HG02588 (cell line): ENCODE measurements at regions not wholly inside any gene's neighbourhood (a gene's known extent, or its start where the extent isn't known, plus 50 kb on each side); places are given as distances from the start of the nearest gene placed in this dataset.

Experiments
- ATAC-seq: cut with Tn5 transposase; IDR thresholded peaks from one replicate; pipeline ENCODE4 v1.9.1; 2021; ENCODE audit warnings: mild to moderate bottlenecking, moderate library complexity; ENCODE audit not compliant: unreplicated experiment

DNA sequence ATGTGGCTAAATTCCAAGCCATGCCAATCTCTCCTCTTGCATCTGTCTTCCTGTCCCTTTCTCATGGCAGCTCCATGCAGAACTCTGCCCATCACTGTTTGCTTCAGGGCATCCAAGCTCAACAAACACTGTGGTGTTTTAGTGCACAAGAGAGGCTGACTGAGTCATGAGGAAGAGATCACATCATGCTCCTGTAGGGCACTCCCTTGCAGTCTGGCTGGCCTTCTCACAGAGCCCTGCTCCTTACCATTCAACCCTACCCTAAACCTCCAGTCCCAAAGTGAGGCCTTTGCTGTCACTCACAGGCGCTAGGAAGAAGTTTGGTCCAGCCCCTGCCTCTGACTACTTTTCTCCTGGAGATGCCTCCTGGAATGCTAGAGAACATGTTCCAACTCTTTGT lies 194.0 kb downstream of the LRATD1 start:
- no peak for ATAC-seq

DNA sequence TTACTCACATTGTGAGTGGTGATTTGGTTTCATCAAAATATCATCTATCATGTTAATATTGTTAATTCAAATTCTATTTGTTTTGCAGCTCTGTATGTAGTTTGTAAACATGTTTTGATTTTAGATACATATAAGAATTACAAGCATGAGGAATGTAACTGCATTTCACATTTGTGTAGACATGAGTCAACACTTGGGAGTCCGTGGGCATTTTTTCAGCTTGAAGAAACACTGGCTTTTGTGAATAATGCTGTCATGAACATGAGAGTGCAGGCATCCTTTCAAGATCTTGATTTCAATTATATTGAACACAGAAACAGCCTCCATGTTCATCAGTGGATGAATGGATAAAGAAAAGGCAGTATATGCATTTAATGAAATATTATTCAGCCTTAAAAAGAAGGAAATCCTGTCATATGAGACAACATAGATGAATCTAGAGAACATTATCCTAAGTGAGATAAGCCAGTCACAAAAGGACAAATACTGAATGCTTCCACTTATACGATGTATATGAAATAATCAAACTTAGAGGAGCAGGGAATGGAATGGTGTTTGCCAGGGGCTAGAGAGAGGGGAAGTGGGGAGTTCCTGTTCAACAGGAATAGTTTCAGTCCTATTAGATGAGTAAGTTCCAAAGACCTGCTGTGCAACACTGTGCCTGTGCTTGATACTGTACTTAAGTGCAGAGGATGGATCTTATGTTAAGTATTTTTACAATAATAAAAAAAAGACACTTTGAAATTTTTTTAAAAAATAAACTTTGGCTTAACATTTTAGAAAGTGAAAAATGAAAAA lies 194.9 kb downstream of the LRATD1 start:
- ATAC-seq: no peak

DNA sequence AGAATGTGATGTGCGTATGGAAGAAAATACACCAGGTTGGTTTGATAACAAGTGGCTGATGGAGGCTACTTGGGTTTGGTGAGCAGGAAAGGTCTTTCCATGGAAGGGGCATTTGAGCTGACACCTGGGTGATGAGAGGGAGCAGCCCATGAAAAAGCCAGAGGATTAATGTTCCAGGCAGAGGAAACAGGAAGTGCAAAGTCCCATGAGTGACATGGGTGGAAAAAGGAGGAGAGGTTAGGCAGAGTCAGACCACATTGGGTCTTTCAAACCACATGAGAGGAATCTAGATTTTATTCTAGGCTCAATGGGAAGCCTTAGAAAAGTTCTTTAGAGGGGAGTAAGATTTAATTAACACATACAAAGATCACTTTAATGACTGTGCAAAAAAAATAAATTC lies 195.7 kb downstream of the LRATD1 start:
- ATAC-seq: no peak

DNA sequence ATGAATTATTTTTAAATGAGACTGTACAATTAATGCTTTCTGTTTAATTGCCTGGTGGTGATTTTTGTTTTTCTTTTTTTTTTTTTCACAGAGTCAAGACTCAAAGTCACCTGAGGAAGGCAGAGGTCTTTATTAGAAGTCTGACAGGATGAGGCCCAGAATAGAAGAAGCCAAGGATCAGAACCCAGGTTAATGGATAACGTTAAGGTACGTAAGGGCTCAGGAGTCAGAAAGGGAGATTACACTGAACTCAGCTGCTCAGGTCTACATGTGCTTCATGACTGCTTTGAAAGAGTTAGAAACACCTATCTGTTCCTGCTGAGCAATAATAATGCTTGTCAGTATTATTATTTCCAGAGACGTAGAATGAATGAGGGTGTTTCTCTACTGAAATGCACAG lies 196.5 kb downstream of the LRATD1 start:
- ATAC-seq: no peak

DNA sequence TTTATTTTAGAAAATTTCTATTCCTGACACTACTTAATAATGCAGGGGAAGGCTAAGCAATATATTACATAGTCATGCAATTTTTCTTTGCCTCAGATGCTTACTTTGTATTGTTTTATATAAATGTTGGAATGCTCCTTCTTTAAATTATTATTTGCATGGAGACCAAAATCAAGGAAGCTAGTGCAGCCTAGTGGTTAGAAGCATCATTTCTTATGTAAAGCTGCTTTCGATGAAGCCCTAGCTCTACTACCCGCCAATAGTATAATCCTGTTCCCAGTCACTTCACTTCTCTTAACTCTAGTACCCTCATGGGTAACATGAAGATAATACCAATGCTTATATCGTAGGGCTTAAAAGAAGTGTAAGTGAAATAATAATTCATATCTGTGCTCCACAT lies 198.9 kb downstream of the LRATD1 start:
- ATAC-seq: no peak

DNA sequence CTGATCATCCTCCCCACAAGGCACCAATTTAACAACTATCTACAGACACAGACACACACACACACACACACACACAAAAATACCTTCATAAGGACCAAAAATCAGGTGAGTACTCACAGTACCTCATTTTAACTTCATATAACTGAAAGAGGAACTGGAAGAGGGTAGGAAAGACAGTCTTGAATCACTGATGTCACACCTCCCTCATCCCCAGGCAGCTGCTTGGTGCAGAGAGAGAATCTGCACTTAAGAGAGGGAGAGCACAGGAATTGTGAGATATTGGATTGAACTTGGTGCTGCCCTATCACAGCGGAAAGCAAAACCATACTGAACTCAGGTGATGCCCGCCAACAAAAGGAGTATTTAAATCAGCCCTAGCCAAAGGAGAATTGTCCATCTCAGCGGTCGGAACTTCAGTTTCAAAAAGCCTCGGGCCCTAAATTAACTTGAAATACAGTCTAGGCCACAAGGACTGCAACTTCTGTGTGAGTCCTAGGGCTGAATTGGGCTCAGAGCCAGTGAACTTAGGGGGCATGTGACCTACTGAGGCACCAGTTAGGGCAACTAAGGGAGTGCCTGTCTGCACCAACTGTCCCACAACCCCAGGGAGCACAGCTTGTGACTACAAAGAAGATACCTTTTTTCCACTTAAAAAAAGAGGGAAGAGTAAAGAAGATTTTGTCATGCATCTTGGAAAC lies 211.1 kb downstream of the LRATD1 start:
- ATAC-seq: no peak

DNA sequence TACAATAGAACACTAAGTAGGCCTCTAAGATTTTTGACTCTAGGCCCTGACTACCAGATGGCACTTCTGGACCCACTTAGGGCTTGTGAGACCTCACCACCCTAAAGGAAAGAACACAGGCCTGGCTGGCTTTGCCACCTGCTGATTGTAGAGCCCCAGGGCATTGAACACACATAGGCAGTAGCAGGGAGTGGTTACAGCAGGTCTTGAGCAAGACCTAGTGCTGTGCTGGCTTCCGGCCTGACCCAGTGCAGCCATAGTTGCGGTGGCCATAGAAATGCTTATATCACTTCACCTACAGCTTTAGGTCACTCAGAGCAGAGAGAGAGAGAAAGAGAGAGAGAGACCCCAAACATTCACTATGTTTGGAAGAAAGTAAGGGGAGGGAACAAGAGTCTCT lies 223.2 kb downstream of the LRATD1 start:
- no peak for ATAC-seq

DNA sequence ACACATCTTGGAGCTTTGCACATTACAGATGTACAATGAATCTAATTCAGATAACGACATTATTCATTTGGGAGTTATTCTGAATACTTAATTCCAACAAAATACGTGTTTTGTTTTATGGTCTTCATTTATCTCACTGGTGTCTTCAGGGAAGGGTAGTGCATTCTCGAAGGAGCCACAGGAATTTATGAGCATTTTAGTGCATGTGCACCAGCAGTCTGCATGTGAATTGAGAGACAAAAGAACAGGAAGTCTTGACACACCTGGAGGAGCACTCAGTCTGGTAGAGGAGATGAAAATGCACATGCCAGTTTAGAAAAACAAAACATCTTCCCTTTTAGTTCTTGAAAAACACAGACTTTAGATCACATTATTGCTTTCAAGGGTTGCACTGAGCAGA lies 228.7 kb downstream of the LRATD1 start:
- no peak for ATAC-seq

DNA sequence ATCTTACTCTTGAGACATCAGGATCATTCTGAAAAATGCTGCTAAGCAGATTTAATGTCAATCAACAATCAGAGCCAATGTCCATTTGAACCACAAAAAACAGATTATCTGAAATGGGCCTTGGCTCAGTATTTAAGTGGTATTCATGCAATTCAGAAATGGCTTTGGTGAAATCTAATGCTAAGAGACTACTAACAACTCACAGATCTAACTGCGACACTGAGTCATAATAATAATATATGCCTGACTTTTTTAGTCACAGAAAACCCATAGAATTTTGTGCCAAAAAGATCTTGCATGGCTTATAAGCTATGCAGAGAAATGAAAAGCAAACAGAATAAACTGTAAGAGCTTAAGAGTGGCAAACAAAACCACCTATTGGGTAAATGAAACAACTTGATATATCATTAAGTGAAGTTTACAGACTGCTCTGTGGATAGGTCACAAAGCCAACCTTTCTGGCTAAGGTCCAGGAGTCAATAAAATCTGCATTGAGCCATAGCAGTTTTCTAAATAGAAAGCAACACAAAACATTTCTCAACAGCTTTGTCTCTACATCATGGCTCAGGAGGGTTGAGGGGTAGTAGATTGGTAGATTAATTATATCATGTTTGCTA lies 234.3 kb downstream of the LRATD1 start:
- ATAC-seq: no peak

DNA sequence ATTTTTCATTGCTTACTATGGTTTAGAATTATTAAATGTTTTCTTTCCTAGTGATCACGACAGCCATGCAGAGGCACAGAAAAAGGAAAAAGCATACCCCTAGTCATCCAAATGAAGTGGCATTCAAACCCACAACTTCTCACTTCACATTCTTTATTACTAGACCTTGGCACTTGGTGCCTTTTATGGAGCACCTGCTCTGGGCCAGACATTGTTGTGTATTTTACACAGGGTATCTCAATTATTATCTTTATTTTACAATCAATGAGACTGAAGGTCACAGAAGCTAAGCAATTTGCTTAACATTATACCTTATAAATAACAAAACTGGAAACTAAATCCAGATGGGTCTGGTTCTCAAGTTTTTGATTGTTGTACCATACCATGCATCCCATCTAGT lies 235.3 kb downstream of the LRATD1 start:
- ATAC-seq: no peak

DNA sequence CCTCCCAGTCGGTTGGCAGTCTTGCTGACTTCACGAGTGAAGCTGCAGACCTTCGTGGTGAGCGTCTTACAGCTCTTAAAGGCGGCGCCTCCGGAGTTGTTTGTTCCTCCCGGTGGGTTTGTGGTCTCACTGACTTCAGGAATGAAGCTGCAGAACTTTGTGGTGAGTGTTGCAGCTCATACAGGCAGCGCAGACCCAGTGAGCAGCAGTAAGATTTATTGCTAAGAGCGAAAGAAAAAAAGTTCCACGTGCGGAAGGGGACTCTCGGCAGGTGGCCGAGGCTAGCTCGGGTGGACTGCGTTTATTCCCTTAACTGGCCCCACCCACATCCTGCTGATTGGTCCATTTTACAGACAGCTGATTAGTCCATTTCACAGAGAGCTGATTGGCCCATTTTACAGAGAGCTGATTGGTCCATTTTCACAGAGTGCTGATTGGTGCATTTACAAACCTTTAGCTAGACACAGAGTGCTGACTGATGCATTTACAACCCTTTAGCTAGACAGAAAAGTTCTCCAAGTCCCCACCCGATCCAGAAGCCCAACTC lies 240.3 kb downstream of the LRATD1 start:
- no peak for ATAC-seq

DNA sequence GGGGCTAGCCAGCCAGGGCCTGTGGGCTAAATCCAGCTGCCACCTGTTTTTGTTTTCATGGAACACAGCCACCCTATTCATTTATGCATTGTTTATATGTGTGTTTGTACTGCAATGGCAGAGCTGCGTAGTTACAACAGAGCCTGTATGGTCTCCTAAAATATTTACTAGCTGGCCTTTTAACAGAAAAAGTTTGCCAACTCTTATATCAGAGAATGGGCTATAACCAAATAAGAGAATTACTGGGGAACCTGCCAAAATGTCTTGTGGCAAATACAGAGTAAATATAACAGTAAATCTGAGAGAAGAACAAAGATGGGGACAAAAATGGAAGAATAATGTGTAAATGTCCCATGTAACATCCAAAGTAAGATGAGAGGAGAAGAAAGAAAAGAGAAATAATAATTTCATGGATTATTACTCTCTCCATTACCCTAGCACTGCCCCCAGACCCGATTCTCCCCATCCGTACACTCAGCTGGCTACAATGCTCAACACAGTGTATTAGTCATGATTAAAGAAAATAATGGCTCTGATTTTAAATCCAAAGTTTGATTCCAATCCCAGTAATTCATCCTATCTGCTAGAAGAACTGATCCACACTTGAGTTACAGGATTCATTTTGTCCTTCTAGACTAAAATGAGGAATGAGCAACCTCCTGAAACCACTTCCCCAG lies 249.3 kb downstream of the LRATD1 start:
- ATAC-seq: no peak

DNA sequence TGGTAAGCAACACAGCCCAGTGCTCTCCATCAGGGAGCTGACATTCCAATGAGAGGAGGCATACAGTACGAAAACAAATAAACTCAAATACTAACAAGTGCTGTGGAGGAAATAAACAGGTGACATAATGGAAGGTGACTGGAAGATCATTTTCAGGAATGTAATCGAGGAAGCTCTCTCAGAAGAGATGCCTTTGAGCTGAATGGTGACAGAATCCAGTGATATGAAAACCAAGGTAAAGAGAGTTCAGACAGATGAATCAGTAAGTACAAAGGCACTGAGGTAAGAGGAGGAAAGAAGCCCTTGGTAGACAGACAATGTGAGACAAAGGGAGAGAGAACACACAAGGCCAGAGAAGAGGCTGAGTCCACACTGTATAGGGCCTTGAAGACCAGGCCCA lies 252.1 kb downstream of the LRATD1 start:
- no peak for ATAC-seq

DNA sequence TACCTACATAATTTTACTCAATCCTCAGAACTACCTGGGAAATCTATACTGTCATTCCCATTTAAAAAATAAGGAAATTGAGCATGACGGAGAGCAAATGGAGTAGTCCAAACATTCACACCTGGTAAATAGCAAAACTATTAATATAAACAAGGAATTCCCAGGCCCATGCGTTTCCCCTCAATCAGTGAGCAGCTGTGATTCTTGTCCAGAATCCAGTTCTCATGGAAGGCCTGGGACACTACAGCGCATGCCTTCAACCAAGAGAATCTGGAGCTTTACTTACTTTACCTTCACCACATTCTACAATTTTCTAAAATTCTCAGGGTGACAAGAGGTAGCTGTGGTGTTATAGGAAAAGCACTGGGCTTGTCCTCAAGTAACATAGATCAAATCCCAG lies 259.0 kb downstream of the LRATD1 start:
- no peak for ATAC-seq

DNA sequence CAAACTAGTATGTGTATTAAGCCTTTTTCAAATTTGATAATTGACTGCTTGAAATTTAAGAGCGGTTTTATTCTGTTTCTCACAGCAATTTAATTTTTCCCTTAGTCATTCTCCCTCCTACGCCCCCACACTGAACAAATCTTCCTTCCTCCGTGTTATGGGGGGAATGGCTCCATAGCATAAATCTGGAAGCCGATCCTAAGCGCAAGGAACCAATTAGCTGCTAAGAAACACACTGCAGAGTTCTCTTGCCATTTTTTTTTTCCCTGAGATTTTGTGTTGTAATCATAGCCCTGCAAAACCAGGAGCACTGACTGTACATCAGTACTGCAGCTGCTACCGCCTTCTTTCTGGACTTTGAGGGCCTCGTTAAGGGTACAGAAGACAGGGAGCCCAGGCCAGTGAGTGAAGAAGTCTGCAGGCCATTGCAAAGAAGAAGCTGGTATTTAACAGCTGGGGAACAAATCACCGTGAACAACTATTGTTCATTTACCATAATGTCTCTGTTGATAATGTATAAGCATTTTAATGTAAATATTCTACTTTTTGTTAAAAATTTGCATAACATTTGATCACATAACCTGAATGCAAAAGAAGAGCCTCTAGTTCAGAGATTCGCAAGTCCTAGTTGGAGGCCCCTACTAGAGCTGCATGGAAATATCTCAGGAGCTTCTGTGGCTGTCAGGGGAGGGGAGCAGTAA lies 264.0 kb downstream of the LRATD1 start:
- ATAC-seq: no peak

DNA sequence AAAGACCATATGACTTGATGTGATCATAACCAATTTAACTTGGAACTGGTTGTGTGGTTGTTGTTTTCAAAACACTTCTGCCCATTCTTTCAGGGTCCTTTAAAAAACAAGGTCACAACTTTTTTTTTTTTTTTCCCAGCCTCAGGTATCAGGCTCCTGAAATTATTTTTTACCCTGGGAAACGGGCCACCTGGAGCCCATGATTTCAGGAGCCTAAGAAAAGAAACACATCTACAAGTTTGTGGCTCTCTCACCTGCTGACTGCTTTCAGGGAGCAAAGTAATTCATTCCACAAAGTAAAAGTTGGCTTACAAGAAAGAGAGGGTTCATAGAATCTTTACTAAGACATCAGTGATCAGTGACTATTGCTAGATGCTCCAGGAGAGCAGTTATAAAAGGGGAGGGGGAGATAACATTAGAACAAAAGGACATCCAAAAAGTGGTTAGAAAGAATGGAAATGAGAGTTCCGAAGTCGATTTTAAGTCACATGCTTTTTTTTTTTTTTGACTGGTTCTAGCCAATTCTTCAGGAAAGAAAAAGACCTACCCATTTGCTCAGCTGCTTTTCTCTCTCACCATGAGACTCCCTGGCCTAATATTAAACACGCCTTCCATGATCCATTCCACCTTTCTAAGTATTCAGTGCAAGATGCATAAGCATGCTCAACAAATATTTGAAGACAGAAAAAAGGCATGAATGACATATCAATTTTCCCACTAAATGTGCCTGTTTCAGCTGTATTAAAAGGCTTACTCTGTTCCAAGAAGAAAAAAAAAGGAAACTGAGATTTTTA lies 267.3 kb downstream of the LRATD1 start:
- ATAC-seq: no peak

DNA sequence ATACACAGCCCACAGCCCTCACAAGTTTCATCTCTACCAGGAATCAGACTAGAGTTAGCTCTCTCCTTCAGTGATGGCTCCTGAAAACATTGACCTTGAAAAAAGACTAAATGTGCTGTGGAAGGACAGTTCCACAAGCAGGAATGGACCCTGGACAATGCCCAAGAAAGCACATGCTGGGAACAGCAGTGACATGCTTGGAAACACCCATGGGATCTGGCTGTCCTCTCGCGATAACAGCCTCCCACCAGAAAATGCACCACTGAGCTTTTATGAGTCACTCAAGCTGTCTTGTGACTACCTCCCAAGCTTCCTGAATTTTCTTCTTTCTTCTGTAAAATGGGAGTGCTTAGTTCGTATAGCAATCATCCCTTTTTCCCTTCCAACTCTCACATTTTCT lies 269.2 kb downstream of the LRATD1 start:
- no peak for ATAC-seq

DNA sequence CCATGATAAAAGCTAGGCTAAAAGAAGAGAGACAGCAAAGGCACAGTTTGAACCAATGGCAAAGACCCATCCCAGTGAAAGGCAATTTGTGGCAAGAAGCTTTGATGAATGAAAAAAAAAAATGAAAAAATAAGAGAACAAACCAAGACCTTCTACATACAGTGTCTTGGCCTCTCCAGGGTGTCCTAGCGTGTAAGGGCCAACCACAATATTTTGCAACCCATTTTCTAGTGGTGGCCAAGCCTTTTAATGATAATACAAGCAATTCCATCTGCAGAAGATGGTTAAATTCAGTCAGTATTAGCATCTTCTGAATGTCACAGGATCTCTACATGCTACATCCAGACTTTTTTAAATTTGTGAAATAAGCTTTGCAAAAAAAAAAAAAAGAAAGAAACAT lies 270.4 kb downstream of the LRATD1 start:
- no peak for ATAC-seq

DNA sequence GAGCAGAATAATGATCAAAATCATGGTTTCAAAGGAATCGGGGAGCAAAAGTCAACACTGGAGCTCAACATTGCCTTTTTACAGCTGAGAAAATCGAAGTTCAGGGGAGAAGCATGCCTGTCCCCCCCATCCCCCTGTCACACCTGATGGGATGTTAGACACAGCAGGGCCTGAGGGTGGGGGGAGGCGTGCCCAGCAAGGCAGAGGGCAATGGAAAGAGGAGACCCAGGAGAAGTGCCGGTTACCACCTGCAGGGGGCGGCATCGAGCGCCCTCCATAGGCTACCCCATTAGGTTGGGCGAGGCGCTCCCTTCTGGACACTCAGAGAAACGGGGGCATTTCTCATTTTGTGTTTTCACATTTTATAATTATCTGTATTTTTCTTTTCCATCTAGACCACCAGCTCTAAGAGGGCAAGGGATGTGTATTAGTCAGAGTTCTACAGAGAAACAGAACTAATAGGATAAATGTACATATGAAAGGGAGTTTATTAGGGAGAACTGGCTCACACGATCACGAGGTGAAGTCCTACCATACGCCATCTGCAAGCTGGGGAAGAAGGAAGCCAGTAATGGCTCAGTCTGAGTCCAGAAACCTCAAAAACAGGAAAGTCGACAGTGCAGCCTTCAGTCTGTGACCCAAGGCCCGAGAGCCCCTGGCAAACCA lies 271.3 kb downstream of the LRATD1 start:
- peak; percentile 95 for ATAC-seq
